ENCODE measurements at regions not wholly inside any gene's neighbourhood (a gene's known extent, or its start where the extent isn't known, plus 50 kb on each side); places are given as distances from the start of the nearest gene placed in this dataset.
"Not testable (repeated sequence)": the region's sequence is repeated elsewhere in the genome, so short reads cannot be mapped to it uniquely, and the experiment has no call there.

- DNase-seq, result no peak
Observed at GRCh38 chr4:184335520-184335919, 117.8 kb upstream of the ENPP6 start.

DNA sequence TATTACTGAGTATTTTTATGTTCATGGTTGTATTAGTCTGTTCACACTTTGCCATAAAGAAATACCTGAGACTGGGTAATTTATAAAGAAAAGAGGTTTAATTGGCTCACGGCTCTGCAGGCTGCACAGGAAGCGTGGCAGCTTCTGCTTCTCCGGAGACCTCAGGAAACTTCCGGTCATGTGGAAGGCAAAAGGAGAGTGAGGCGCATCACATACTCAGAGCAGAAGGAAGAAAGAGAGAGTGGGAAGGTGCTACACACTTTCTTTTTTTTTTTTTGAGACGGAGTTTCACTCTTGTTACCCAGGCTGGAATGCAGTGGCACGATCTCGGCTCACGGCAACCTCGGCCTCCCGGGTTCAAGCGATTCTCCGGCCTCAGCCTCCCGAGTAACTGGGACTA lies 115.8 kb upstream of the ENPP6 start:
- not testable (repeated sequence) for DNase-seq

DNA sequence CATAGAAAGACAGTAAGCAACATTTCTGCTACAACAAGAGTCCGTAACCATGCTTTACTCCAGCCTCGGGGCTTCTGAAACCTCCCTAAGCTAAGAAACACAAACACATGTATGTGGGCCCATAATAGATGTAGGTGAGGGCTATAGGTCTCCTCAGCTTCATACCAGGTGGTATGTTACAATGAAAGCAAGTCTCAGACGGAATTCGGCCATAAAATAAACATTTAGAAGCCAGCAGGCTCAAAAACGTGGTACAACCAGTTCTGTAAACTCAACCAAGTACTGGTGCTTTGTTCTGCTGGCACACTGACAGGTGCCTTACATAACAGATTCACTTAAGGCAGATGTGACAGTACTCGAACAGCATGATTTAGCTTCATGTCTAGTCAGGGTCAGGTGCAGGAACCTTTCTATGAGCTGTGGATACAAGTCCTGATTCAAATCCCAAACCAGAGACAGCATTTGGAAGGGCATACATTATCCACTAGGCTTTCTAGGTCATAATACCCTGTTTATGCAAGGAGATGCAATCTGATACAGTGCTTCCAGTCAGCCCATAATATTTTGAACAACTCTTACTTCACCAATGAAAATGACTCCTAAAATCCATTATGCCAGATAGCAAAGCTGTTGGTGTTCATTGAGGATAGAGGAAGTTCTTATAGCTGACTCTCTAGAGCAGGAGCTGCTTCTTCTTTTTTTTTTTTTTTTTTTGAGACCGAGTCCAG lies 113.8 kb upstream of the ENPP6 start:
- DNase-seq, result no peak

DNA sequence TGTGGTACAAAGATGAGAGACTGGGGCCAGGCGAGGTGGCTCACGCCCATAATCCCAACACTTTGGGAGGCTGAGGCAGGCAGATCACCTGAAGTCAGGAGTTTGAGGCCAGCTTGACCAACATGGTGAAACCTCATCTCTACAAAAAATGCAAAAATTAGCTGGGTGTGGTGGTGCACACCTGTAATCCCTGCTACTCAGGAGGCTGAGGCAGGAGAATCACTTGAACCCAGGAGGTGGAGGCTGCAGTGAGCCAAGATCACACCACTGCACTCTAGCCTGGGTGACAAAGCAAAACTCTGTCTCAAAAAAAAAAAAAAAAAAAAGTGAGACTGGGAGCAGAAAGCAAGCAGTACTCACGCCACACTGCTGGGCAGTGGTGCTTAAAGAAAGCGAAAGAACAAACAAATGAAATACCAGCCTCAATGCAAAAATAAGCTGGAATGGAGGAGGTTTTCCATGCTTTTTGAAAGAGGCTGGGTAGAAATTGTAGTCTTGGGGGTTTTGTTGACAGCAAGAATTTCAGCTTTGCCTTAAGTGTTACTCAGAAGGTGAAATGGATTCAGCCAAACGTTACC lies 112.9 kb upstream of the ENPP6 start:
- DNase-seq, result not testable (repeated sequence)

- no peak for DNase-seq
Observed at GRCh38 chr4:184329659-184330400, 112.2 kb upstream of the ENPP6 start.

- DNase-seq, result no peak
Observed at GRCh38 chr4:184329235-184329634, 111.6 kb upstream of the ENPP6 start.

DNA sequence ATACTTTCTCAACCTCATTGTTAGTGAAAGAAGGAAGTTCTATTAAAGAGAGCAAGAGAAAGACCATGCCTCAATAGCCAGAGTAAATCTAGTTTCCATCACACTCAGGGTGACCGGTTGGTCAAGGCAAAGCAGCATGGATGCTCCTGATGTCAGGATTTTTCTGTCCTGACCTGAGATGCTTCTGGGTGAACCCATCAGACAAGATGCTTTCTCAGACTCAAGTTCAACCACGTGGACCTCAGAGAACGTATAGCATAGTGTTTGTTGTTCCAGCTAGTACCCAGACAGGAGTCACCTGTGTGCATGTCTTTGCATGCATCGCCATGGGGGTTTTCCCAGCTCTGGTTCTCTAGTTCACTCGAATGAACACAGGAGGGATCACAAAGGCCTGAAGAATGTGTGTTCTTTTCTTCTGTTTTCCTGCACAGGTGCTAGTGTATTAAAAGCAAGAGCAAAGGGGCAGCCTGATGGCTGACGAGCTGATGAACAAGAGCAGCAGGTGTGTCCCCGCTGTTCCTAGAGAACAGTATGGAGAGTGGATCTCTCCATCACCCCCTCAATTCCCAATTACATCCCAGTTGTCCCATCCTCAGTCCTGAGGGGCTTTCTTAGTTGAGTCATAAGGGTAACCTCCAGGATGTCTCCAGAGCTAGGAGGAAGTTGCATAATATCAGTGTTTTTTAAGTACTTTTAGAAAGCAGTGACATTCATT lies 110.5 kb upstream of the ENPP6 start:
- DNase-seq, result no peak

- DNase-seq, result no peak
Observed at GRCh38 chr4:184324939-184325477, 107.3 kb upstream of the ENPP6 start.

DNA sequence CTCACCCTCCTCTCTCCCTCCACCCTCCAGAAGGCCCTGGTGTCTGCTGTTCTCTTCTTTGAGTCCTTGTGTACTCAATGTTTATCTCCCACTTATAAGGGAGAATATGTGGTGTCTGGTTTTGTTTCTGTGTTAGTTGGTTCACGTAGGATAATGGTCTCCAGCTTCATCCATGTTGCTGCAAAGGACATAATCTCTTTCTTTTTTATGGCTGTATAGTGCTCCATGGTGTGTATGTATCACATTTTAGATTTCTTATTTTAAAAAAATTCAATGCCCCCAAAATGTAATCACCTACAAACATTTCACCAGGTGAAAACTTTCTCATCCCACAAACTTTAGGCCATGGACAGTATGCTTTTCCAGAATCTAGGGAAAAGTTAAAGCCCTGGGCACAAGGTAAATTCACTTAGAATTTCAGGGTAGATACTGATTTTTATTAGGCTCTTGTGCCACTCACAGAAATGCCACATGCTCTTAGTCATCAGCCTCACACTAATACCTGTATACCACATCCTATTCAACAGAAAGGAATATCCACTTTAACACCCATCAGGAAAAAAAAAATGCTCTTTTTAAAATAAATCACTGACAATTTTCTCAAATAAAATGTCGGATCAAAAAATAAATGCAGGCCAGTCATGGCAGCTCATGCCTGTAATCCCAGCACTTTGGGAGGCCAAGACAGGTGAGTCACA lies 104.8 kb upstream of the ENPP6 start:
- DNase-seq, result no peak

- DNase-seq, result no peak
Observed at GRCh38 chr4:184320631-184321030, 103.0 kb upstream of the ENPP6 start.

DNA sequence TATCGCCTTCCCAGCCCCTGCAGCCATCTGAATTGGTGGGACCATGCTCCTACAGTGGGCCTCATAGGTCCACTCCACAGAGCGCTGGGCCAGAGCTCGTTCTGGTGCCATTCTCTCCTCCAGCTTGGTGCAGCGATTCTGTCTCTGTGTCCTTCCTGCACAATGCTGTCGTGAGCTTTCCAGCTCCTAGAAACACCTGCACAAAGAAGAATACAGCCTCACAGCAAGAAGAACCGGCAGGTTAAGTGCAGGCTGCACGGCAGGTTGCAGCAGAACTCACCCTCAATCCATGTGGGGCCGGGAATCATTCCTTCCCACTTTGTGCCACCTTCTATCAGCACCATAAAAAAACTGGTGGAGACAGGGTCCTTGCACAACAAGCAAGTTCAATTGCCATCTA lies 101.2 kb upstream of the ENPP6 start:
- DNase-seq, result no peak

- no peak for DNase-seq
Observed at GRCh38 chr4:184317234-184317918, 99.7 kb upstream of the ENPP6 start.

DNA sequence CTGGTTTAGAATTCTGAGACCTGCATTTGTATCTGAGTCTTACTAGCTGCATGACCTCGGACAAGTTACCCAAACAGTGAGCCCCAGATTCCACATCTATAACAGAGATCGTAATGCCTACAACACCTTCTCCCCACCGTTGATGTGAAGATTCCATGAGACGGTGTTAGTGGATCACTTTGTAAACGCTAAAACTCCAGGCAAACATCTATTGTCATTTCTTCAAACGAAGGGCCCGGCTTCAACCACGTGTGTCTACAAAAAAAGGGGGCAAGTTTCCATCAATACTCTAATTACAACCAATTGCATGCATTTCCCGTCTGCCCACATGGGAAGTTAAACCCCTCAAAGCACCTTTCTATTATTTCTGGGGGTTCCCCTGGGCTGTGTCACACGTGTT lies 99.1 kb upstream of the ENPP6 start:
- no peak for DNase-seq

GRCh38 chr4:184315675-184316359 lies 98.1 kb upstream of the ENPP6 start:
- DNase-seq, result no peak

- DNase-seq, result no peak
Observed at GRCh38 chr4:184313702-184314659, 96.3 kb upstream of the ENPP6 start.

- DNase-seq, result no peak
Observed at GRCh38 chr4:184313058-184313581, 95.4 kb upstream of the ENPP6 start.

- DNase-seq, result no peak
Observed at GRCh38 chr4:184312126-184312525, 94.5 kb upstream of the ENPP6 start.

- DNase-seq, result no peak
Observed at GRCh38 chr4:184310881-184311709, 93.4 kb upstream of the ENPP6 start.
